H1 (cell line): ENCODE measurements at regions not wholly inside any gene's neighbourhood (a gene's known extent, or its start where the extent isn't known, plus 50 kb on each side); places are given as distances from the start of the nearest gene placed in this dataset.

ENCODE experiments used
- ATF2 ChIP-seq: IDR thresholded peaks from 2 replicates; pipeline ENCODE4 v1.6.1; 2012; ENCODE audit warnings: low read length, inconsistent platforms
- FOSL1 ChIP-seq: IDR thresholded peaks from 2 replicates; pipeline ENCODE4 v1.6.1; 2011; ENCODE audit warnings: mild to moderate bottlenecking, low read depth, low read length, moderate library complexity; ENCODE audit not compliant: insufficient read depth
- HDAC2 ChIP-seq, 2 experiments: fragments of 300-600 bp in 1 of 2; sonication (generic) in 1 of 2; IDR thresholded peaks; 2 replicates each; pipeline ENCODE4 v1.6.1; 2011 to 2012; ENCODE audit warnings: low read depth in 2 of 2, low read length in 2 of 2, mild to moderate bottlenecking in 2 of 2, moderate library complexity in 2 of 2, borderline replicate concordance in 1 of 2, inconsistent platforms in 1 of 2
- KDM4A ChIP-seq: IDR thresholded peaks from one replicate; pipeline ENCODE4 v1.7.1; 2012; ENCODE audit warnings: low read depth, mild to moderate bottlenecking, moderate library complexity, low read length, inconsistent platforms; ENCODE audit not compliant: severe bottlenecking
- KDM5A ChIP-seq: fragments of 200-600 bp; IDR thresholded peaks from 2 replicates; pipeline ENCODE4 v1.7.1; 2012; ENCODE audit warnings: mild to moderate bottlenecking, low read length, inconsistent platforms, mixed read lengths
- PHF8 ChIP-seq: fragments of 200-600 bp; sonication (generic); conservative IDR thresholded peaks from 2 replicates; pipeline ENCODE4 v1.7.1; 2012; ENCODE audit warnings: low read depth, mild to moderate bottlenecking, inconsistent platforms, low read length, moderate library complexity
- POLR2A ChIP-seq, 2 experiments: IDR thresholded peaks; 1 replicate in 1 of 2; 2 replicates in 1 of 2; pipeline ENCODE4 v1.6.1; 2011; ENCODE audit warnings: low read depth in 2 of 2, low read length in 2 of 2, mild to moderate bottlenecking in 2 of 2; ENCODE audit errors: control extremely low read depth in 1 of 2
- RNF2 ChIP-seq: fragments of 200-900, 300-1000 bp; sonication (generic); IDR thresholded peaks from 2 replicates; pipeline ENCODE4 v1.7.1; 2016; ENCODE audit warnings: borderline replicate concordance, low read depth, mild to moderate bottlenecking, antibody characterized with exemption, low read length; ENCODE audit not compliant: poor library complexity, severe bottlenecking; ENCODE audit errors: missing control alignments
- SP4 ChIP-seq: IDR thresholded peaks from 2 replicates; pipeline ENCODE4 v1.6.1; 2012; ENCODE audit warnings: low read length, inconsistent platforms
- ZNF274 ChIP-seq: IDR thresholded peaks from 2 replicates; pipeline ENCODE4 v1.7.0; 2012; ENCODE audit warnings: low read length, borderline replicate concordance; ENCODE audit errors: extremely low read depth

- TF ChIP-seq KDM4A = no peak
- no peak for TF ChIP-seq KDM5A
- TF ChIP-seq ZNF274 = no peak
- no peak for TF ChIP-seq FOSL1
- TF ChIP-seq PHF8 = no peak
- TF ChIP-seq HDAC2 (IDR thresholded peaks at IDR 0.05; ENCODE audit: borderline replicate concordance in 1 of 2, low read depth in 2 of 2, low read length in 2 of 2) = no peak
- no peak for TF ChIP-seq SP4
- TF ChIP-seq ATF2 = no peak
- no peak for TF ChIP-seq RNF2
- no peak for TF ChIP-seq POLR2A (IDR thresholded peaks at IDR 0.05; ENCODE audit: control extremely low read depth in 1 of 2, low read depth in 2 of 2, low read length in 2 of 2)
- TF ChIP-seq, all 59 proteins: peak for 0
Measured at GRCh38 chr2:76295762-76296161, 585.0 kb upstream of the GCFC2 start (continued).
